GM21528 (cell line): ENCODE measurements at regions not wholly inside any gene's neighbourhood (a gene's known extent, or its start where the extent isn't known, plus 50 kb on each side); places are given as distances from the start of the nearest gene placed in this dataset.

ENCODE experiments used
- ATAC-seq: cut with Tn5 transposase; IDR thresholded peaks from one replicate; pipeline ENCODE4 v1.9.1; 2021; ENCODE audit warnings: mild to moderate bottlenecking, moderate library complexity; ENCODE audit not compliant: unreplicated experiment, low FRiP score

DNA sequence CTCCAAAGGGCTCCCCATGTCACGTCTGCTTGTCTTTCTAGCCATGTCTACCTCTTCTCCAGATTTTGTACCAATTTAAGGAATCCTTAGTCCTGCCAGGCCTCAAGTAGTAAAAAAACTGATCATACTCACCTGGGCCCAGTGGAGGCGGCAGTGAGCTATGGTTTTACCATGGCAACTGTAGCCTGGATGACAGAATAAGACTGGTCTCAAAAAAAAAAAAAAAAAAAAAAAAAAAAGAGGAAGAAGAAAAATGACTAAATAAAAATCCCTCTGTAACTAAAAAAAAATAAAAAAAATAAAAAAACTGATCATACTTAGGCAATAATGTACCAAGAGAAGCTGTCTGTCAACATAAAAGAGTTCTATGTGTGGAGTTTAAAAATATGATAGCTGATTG lies 221.6 kb downstream of the NR4A2 start:
- peak; percentile 97 for ATAC-seq

DNA sequence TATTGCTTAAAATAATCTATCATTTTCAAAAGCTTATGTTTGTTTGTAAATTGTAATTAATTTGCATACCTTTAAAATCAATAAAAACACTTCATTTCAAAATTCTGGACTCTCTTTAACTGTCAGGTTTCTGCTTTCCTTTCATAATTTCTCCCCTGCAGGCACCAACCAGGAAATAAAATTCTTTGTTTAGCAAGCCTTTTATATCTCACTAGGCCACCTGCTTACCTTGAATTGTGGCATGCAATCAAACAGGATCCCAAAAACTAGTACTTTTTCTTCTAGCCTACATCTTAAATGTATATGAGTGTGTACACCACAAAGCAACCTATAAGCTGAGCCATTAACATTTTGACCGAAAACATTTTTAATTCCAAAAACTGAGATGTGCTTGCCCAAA lies 233.1 kb downstream of the NR4A2 start:
- no peak for ATAC-seq

DNA sequence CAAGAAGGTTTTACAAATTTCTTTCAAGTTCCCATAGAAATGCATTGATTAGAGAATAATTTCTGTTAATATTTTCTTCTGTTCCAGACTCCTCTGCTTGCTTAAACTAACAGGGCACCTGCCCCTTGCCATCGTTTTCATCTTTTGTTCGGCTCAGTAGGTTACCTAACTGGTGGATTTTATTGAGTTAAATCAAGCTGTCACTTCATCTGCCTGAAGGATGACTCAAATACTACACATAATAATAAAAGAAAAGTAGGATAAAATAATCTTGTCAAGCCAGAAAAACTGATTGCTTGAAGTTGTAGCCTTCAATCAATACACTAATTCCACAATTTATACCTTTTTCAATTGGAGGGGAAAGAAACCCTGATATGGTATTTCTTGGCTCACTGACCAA lies 234.0 kb downstream of the NR4A2 start:
- ATAC-seq = no peak

DNA sequence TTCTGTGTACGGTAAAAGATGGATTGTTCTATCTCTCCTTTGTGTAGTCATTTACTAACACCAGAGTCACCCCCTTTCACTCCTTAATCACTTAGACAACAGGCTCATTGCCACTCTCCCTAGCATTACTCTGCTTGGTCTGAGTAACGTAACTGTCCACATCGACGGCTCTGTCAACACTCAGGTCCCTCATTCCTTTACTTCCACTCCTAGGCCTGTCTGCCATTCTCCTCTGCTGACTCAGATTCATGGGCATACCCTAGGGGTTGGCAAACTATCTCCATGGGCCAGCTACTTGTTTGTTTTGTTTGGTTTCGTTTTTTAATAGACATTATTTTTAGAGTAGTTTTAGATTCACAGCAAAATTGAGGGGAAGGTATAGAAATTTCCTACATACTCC lies 243.9 kb downstream of the NR4A2 start:
- no peak for ATAC-seq

DNA sequence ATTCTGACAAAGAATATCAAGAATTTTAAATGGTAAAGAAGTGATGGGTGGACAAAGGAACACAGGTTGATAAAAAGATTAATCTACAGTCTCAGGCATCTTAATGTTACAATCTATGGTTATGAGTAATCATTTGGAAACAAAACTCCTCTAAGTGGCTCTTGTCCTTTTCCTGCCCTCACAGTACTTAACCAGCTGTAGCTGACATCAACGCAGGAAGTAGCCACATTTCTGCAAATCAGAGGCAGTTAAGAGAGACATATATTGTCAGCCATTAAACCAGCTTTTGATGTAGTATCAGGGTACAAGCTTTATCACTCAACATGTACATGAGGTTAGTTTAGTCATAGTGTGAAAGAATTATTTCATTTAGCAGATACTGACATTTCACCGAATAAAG lies 244.6 kb downstream of the NR4A2 start:
- no peak for ATAC-seq

DNA sequence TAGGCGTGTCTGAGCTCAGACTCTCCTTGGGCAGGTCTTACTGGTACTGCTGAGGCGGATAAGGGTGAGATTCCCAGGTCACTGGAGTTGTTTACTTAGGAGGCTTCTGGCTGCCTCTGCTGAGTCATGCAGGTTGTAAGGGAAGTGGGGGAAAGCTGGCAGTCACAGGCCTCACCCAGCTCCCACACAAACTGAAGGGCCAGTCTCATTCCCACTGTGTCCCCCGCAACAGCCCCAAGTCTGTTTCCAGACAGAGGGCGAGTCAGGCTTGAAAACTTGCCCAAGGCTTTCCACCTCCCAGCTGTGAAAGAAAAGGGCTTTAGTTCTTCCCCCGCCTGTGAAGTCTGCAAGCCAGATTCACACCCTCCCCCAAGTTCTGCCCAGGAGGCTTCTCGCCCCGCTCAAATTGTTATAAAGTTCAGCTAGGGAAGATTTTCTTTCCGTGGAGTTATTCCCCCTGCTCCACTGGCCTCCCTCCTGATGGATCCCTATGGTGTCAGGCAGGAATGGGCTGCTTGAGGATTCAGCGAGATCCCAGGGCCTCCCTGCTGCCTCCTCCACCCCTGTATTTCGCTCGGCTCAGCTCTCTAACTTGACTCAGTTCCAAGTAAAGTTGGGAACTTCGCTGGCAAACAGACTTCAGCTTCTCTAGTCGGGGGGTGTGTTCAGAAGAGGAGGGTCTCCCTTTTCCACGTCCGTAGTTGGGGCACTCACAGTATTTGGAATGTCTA lies 248.6 kb downstream of the NR4A2 start:
- no peak for ATAC-seq

DNA sequence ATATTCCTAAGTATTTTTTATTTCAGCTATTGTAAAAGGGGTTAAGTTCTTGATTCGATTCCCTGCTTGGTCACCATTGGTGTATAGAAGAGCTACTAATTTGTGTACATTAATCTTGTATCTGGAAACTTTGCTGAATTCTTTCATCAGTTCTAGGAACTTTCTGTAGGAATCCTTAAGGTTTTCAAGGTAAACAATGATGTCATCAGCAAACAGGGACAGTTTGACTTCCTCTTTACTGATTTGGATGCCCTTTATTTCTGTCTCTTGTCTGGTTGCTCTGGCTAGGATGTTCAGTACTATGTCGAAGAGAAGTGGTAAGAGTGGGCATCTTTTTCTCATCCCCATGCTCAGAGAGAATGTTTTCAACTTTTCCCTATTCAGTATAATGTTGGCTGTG lies 252.7 kb downstream of the NR4A2 start:
- no peak for ATAC-seq

DNA sequence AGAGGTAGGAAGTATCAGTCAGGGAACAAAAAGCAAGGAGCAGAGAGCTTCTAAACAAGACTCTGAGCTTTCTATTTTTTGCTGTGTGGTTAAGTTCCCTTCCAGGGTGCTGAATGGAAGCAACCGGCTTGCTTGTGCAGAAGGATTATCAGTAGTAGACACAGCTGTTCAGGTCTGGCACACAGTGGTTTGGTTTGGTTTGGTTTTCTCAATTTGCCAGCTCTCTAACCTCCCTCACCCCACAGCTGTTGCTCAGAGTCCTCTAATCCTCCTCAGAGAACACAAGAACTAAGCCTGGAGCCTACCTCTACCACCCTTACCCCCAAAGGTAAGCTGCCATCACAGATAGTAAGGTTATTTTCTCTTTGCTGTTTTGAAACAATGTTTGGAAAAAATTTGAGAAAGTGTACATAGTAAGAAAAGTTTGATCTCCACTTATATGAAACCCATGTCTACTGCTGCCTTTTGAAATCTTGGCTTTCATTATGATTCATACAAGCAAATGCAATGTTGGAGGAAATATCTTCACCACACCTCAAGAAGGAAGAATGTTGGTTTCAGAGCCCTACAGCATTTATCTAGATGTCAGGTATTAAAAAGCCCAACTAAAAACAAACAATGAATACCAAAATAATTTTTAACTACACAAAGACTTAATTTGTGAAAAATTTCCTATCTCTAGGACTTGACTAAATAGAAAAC lies 255.3 kb downstream of the NR4A2 start:
- no peak for ATAC-seq

DNA sequence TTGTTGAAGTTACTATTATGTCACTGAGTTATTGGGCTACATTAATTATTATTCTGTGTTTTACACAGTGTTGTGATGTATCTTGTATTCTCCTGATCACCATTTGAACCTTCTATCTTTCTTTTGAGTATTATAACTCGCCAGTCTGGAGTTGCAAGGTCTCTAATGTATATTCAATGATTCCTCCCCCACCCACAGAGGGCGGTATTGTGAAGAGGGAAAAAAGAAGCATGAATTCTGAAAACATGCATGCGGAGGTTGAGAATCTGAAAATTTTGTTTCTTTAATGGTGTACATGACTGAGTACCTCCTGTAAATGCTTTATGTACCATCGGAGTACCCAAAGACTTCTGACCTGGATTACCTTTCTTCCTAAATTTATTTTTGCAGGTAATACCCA lies 266.6 kb downstream of the NR4A2 start:
- ATAC-seq = no peak

DNA sequence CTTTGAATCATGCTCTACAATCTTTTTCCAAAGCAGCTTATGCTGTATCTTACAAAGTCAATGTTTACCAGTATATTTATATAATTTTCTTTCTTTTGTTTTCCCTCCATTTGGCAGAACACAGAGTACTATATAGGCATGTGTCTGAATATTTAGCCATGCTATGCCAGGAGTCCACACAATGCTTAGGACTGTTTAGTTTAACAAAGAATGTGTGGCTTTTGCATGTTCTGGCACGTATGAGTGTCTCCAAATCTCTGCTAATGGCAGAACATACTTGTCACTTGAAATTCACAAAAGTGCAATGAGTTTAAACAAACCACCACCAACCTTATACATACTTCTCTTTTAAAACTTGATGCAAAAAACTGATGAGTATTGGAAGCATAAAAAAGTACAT lies 268.0 kb downstream of the NR4A2 start:
- ATAC-seq = no peak

DNA sequence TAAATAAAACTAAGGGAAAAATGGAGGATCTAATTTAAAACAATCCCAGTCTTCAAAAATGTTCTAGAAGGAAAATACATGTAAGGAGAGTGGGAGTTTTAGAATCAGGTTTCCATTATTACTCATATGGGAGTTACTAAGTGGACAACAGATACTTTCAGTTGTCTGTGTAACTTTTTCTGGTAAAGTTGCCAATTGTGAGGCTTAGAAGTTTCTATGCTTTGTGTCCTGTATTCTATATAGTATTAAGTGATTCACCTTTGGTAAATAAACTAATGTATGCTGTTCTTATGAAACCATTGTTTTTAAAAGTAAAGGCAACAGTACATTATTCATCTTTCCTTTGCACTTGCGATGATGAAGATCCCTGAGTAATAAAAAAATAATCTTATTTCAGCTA lies 274.9 kb downstream of the NR4A2 start:
- no peak for ATAC-seq

DNA sequence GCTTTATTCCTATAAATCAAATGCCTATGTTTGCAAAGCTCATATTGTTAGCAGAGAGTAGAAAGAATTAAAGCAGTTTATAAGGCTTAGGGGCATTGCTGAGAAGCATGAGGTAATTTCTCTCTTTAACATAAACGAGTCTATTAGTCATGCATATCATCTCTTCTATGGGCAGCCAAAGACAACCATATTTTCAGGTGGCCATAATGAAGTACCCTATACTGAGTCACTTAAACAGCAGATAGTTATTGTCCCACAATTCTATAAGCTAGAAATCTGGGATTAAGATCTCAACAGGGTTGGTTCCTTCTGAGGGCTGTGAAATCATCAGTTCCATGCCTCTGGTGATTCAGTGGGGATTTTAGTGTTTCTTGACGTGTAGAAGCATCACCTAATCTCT lies 277.5 kb downstream of the NR4A2 start:
- ATAC-seq = no peak

DNA sequence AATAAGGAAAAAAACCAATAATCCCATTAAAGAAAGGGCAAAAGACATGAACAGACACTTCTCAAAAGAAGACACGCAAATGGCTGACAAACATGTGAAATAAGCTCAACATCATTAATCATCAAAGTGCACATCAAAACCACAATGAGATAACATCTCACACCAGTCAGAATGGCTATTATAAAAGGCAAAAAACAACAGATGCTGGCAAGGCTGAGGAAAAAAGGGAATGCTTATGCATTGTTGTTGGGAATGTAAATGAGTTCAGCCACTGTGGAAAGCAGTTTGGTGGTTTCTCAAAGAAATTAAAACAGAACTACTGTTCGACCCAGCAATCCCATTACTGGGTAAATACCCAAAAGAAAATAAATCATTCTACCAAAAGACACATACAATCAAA lies 285.6 kb downstream of the NR4A2 start:
- no peak for ATAC-seq

DNA sequence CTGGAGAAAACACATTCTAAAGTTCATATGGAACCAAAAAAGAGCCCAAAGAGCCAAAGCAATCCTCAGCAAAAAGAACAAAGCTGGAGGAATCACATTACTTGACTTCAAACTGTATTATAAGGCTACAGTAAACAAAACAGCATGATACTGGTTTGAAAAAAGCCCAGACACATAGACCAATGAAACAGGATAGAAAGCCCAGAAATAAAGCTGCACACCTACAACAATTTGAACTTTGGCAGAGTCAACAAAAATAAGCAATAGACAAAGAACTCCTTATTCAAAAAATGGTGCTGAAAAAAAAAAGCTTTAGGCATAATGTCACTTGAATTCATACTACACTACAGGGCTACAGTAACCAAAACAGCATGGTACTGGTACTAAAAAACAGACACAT lies 289.6 kb downstream of the NR4A2 start:
- ATAC-seq = no peak

DNA sequence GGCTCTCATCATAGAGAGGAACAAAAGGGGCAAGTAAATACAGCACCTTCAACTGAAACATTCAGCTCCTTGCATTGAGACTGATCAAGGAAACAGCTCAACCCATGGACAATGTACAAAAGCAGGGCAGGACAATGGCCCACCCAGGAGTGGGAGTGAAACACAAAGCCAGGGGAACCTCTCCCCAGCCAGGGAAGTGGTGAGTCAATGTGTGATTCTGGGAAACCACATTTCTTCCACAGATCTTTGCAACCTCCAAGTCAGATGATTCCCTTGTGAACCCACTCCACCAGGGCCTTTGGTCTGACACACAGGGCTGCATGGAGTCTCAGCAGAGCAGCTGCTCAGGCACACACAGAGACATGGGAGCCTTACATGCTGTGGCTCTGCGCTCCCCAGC lies 294.5 kb downstream of the NR4A2 start:
- no peak for ATAC-seq

DNA sequence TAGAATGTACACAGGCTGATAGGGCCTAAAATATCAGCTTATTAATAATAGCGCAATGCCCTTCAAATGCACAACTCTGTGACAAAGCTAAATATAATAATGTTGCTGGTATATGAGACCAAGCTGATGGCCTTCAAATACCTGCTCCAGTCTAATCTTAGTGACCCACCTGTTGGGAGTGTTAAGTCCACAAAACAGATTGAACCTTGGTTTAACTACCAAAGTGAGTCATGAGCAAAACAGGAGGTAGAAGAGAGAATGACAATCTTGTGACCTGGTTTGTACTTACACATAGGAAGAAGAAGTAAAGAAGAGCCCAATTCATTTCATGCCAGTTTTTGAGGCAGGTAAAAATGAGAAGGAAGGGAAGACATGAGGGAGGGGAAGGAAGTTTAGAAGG lies 295.0 kb downstream of the NR4A2 start:
- ATAC-seq = no peak

DNA sequence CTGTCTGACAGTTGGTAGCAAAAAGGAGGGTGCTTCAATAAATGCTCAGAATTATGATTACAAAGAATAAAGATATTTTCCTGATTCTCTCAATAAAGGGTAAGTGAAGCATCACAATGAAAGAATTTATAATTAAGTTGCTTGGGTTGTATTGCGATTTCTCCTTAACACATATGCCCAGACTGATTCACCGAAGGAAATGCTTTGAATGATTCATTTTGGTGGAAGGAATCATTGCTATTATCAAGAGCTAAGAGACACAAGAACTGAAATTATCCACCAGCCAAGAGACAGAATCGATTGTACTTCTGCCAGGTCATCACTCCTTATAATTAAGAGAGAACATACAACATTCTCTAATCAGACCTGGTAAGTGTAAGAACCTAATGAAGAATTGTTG lies 301.4 kb downstream of the NR4A2 start:
- no peak for ATAC-seq

DNA sequence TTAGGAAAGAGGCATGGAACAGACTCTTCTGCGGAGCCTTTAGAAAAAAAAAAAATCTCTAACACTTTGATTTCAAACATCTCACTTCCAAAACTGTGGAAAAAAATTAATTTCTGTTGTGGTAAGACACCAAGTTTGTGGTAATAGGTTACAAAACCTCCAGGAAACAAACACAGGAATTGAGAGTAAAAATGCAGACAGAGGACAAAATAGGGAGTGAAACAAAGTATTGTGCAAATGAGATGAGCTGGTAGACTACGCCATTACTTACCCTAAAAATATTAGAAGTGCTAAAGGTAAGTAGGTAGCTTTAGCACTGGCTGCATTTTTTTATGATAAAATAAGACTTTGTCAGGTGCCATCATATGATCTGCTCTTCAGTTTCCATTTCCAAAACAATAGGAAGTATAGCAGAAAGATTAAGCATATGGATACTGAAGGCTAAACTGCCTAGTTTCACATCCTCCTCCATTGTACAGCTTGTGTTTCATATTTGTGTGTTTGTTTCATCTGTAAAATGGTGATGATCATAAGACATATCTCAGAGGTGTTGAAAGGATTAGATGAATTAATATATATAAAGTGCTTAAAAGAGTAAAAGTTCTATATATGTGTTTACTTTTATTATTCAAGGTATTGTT lies 309.2 kb downstream of the NR4A2 start:
- ATAC-seq = peak; percentile 59

DNA sequence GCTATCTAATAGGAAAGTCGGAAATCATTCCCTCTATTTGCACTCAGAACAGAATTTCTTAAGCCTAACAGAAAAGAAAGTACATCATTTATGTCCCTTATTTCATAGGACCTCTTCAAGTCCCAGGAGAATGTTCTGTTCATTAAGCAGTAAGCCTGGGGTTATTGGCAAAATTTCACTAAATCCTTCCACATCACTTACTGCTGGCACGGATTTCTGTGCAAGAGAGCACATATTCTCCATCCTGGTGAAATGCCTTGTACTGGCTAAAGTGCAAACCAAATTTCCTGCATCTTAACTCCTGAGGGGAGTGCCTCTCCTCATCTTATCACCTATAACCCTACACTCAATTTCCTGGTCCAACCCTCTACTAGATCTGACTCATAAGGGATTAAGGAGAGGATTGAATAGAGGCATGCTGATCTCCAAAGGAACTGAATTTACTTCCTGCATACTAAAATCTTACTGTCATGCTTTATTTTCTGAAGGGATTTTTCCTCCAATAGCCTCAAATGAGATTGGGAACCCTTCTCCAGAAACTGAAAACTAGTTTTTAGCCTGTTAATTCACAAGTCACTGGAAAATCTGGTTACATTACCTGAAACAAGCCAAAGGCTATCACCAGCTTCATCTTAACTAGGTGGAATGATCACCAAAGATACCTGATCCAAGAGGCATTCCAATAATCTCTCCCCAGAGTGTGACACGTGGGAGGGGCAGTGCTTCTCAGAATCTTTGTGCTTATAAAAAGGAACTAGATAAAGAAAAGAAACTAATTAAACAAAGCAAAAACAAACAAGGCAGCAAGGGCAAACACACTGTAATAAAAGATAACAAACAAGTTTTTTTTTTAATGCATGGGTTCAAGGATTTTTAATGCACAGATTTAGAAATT lies 311.1 kb downstream of the NR4A2 start:
- ATAC-seq = no peak

DNA sequence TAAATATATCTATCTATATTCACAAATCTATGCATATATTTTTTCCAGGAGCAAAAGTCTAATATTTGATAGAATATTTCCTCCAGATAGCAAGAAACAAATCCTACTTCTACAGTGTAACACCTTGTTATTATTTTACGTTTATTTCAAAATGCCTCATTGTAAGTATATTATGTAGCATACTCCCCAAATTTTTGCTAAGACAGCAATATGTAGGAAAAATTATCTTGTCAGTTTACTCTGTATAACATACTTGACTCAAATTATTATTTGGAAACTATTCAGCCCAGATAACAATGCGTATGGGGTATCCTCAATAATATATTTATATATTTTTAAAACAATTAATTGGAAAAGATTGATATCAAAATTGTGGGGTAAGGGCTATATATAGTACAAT lies 313.2 kb downstream of the NR4A2 start:
- no peak for ATAC-seq

DNA sequence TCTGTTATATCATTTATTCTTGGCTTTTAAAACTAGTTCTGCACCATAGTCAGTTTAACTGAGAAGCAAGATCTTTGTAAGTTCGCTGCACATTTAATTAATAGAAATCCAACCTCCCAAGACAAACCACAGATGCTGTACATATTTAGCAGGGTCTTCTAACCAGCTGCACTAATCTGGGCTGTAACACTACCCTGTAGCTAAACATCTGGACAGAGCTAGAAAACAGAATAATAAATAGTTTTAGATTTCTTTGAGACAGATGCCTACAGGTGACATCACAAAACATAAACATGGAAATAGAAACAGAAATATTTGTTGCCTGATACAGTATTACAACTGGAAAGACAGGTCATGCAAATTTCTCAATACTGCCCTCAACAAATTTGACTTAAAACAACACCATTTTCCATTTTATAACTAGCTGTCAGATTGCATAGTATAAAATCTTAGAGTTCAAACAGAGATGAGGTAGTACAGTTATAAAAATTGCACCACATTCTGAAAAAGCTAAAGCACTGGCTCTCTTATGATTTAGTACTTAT lies 315.1 kb downstream of the NR4A2 start:
- no peak for ATAC-seq
